ENCODE measurements at regions not wholly inside any gene's neighbourhood (a gene's known extent, or its start where the extent isn't known, plus 50 kb on each side); places are given as distances from the start of the nearest gene placed in this dataset.

GRCh38 chr17:21530841-21531240 lies 154.7 kb downstream of the KCNJ12 start:
- H3K9me3 ChIP-seq (ENCODE audit: control insufficient read depth, low read length), result no peaks in the 10 kb centered on the region
- H3K4me1 ChIP-seq (ENCODE audit: control insufficient read depth, insufficient read depth, low read length, poor library complexity, severe bottlenecking), result no peaks in the 10 kb centered on the region
- H3K4me3 ChIP-seq (ENCODE audit: insufficient read depth, low read depth, low read length, poor library complexity, severe bottlenecking), result no peak overlapping the region
- no peak overlapping the region for H3K27ac ChIP-seq (ENCODE audit: insufficient read depth, low read length, poor library complexity, severe bottlenecking)
- no peaks in the 10 kb centered on the region for H3K36me3 ChIP-seq (ENCODE audit: control insufficient read depth, insufficient read depth, low read length)
- H3K27me3 ChIP-seq (replicated peaks; ENCODE audit: control insufficient read depth, insufficient read depth, low read length, poor library complexity, severe bottlenecking), result no peaks in the 10 kb centered on the region
- DNase-seq, result no peak

DNA sequence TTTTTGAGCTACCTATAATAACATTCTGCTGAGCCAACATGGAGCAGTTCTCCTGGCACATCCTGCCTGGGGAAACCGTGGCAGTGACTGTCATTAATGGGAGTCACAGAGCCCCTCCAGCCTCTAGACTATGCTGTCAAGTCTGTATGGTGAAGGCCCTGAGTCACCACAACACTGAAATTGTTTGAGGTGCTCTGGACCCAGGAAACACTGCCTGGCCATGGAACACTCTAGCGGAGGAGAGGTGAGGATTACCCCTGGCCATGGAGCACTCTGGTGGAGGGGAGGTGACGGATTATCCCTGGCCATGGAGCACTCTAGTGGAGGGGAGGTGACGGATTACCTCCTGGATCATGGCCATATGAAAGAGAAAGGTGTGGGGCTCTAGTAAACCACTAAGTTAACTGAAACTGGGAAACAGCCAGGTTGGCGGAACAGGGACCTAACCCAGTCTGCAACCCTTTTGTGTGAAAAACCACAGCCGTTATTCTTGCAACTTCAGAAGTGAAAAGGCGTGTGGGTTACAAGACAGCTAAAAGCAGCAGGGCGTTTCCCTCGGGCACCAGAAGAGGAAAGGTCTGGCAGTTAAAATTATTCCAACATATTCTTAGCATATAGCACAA lies 156.7 kb downstream of the KCNJ12 start:
- no peaks in the 10 kb centered on the region for H3K27me3 ChIP-seq (replicated peaks; ENCODE audit: control insufficient read depth, insufficient read depth, low read length, poor library complexity, severe bottlenecking)
- no peak for DNase-seq
- no peak overlapping the region for H3K27ac ChIP-seq (ENCODE audit: insufficient read depth, low read length, poor library complexity, severe bottlenecking)
- no peaks in the 10 kb centered on the region for H3K36me3 ChIP-seq (ENCODE audit: control insufficient read depth, insufficient read depth, low read length)
- H3K4me3 ChIP-seq (ENCODE audit: insufficient read depth, low read depth, low read length, poor library complexity, severe bottlenecking), result no peak overlapping the region
- H3K9me3 ChIP-seq (ENCODE audit: control insufficient read depth, low read length), result no peaks in the 10 kb centered on the region
- no peaks in the 10 kb centered on the region for H3K4me1 ChIP-seq (ENCODE audit: control insufficient read depth, insufficient read depth, low read length, poor library complexity, severe bottlenecking)

DNA sequence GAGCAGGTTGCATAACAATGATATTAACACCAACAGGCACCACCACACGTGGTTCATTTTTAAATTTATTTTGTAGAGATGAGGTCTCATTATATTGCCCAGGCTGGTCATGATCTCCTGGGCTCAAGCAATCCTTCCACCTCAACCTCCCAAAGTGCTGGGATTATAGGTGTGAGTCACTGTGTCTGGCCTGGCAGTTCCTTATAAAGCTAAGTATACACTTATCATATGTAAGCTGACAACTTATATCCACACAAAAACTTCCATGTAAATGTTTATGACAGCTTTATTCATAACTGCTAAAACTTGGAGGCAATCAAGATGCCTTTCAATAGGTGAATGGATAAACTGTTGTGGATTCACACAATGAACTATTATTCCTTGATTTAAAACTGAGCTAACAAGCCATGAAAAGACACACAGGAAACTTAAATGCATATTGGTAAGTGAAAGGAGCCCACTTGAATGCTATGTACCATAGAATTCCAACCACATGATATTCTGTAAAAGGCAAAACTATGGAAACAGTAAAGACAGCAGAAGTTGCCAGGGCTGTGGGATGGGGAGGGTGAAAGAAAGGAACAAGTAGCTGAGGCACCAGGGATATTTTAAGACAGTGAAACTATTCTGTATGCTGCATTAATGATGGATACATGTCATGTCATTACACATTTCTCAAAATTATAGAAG lies 156.5 kb upstream of the KCNJ18 start:
- Histone ChIP-seq H3K4me1 (ENCODE audit: control insufficient read depth, insufficient read depth, low read length, poor library complexity, severe bottlenecking) (no peaks in the 10 kb centered on the region), H3K27ac (ENCODE audit: insufficient read depth, low read length, poor library complexity, severe bottlenecking) (no peak overlapping the region), H3K36me3 (ENCODE audit: control insufficient read depth, insufficient read depth, low read length) (no peaks in the 10 kb centered on the region), H3K9me3 (ENCODE audit: control insufficient read depth, low read length) (no peaks in the 10 kb centered on the region), H3K27me3 (replicated peaks; ENCODE audit: control insufficient read depth, insufficient read depth, low read length, poor library complexity, severe bottlenecking) (no peaks in the 10 kb centered on the region), H3K4me3 (ENCODE audit: insufficient read depth, low read depth, low read length, poor library complexity, severe bottlenecking) (no peak overlapping the region)
- no peak for DNase-seq

GRCh38 chr17:21537302-21537701 lies 155.0 kb upstream of the KCNJ18 start:
- H3K36me3 ChIP-seq (ENCODE audit: control insufficient read depth, insufficient read depth, low read length), result no peaks in the 10 kb centered on the region
- no peaks in the 10 kb centered on the region for H3K4me1 ChIP-seq (ENCODE audit: control insufficient read depth, insufficient read depth, low read length, poor library complexity, severe bottlenecking)
- no peaks in the 10 kb centered on the region for H3K27me3 ChIP-seq (replicated peaks; ENCODE audit: control insufficient read depth, insufficient read depth, low read length, poor library complexity, severe bottlenecking)
- H3K27ac ChIP-seq (ENCODE audit: insufficient read depth, low read length, poor library complexity, severe bottlenecking), result no peak overlapping the region
- DNase-seq, result no peak
- H3K4me3 ChIP-seq (ENCODE audit: insufficient read depth, low read depth, low read length, poor library complexity, severe bottlenecking), result no peak overlapping the region
- no peaks in the 10 kb centered on the region for H3K9me3 ChIP-seq (ENCODE audit: control insufficient read depth, low read length)

DNA sequence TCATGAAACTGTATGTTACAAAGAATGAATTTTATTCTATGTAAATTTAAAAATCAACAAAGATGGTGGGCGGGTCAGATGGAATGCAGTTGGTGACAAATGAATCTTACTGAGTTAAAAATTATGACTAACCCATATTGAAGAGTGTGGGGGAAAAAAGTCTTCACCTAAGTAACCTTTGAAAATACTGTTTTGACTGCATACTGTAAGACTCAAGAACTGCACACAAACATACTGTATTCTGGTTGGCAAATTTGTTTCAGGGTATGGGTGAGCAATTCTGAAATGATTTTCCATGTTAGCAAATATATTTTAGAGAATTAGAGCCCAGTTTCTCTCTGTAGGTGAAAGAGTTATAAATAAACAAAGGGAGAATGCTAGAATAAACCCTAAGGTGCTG lies 153.7 kb upstream of the KCNJ18 start:
- no peak for DNase-seq
- H3K9me3 ChIP-seq (ENCODE audit: control insufficient read depth, low read length), result no peaks in the 10 kb centered on the region
- no peak overlapping the region for H3K27ac ChIP-seq (ENCODE audit: insufficient read depth, low read length, poor library complexity, severe bottlenecking)
- no peak overlapping the region for H3K4me3 ChIP-seq (ENCODE audit: insufficient read depth, low read depth, low read length, poor library complexity, severe bottlenecking)
- H3K4me1 ChIP-seq (ENCODE audit: control insufficient read depth, insufficient read depth, low read length, poor library complexity, severe bottlenecking), result no peaks in the 10 kb centered on the region
- no peaks in the 10 kb centered on the region for H3K27me3 ChIP-seq (replicated peaks; ENCODE audit: control insufficient read depth, insufficient read depth, low read length, poor library complexity, severe bottlenecking)
- H3K36me3 ChIP-seq (ENCODE audit: control insufficient read depth, insufficient read depth, low read length), result no peaks in the 10 kb centered on the region

DNA sequence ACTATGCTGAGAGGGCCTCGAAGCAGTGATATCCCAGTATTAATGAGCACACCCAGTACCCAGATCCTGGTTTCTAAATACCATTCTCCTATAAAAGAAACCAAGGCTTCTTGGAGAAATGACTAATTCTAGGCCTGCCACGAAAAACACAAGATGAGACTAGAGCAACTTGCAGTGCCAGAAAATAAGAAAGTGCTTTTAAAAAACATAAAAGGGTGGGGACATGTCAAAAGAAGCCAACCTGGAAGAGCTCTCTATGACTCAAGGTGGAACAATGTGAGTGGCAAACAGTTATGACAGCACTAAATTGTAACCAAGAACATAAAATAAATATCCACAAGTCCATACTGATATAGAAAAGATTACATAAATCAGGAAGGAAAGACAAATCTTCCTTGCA lies 153.2 kb upstream of the KCNJ18 start:
- DNase-seq, result no peak
- Histone ChIP-seq H3K4me1 (ENCODE audit: control insufficient read depth, insufficient read depth, low read length, poor library complexity, severe bottlenecking) (no peaks in the 10 kb centered on the region), H3K9me3 (ENCODE audit: control insufficient read depth, low read length) (no peaks in the 10 kb centered on the region), H3K4me3 (ENCODE audit: insufficient read depth, low read depth, low read length, poor library complexity, severe bottlenecking) (no peak overlapping the region), H3K27ac (ENCODE audit: insufficient read depth, low read length, poor library complexity, severe bottlenecking) (no peak overlapping the region), H3K27me3 (replicated peaks; ENCODE audit: control insufficient read depth, insufficient read depth, low read length, poor library complexity, severe bottlenecking) (no peaks in the 10 kb centered on the region), H3K36me3 (ENCODE audit: control insufficient read depth, insufficient read depth, low read length) (no peaks in the 10 kb centered on the region)

- H3K36me3 ChIP-seq (ENCODE audit: control insufficient read depth, insufficient read depth, low read length), result no peaks in the 10 kb centered on the region
- H3K9me3 ChIP-seq (ENCODE audit: control insufficient read depth, low read length), result no peaks in the 10 kb centered on the region
- H3K27me3 ChIP-seq (replicated peaks; ENCODE audit: control insufficient read depth, insufficient read depth, low read length, poor library complexity, severe bottlenecking), result no peaks in the 10 kb centered on the region
- no peak overlapping the region for H3K4me3 ChIP-seq (ENCODE audit: insufficient read depth, low read depth, low read length, poor library complexity, severe bottlenecking)
- DNase-seq, result no peak
- no peak overlapping the region for H3K27ac ChIP-seq (ENCODE audit: insufficient read depth, low read length, poor library complexity, severe bottlenecking)
- no peaks in the 10 kb centered on the region for H3K4me1 ChIP-seq (ENCODE audit: control insufficient read depth, insufficient read depth, low read length, poor library complexity, severe bottlenecking)
These were observed 151.8 kb upstream of the KCNJ18 start for GRCh38 chr17:21540502-21540901.

DNA sequence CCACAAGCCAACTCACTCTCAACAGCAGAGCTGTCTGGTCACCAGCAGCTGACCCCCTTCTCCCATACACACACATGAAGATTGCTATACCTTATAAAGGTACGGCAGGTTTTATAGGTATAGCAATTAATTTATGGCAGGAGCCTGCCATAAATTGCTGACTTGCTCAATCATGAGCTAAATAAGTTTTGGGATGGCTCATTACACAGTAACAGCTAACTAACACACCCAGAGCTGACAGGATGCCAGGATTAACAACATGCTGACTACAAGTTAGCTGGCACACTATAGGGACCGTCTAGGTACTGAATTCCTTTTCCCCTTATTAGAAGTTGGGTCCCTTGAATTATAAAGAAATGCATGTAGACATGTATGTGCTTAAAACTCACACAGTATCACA lies 150.3 kb upstream of the KCNJ18 start:
- Histone ChIP-seq H3K9me3 (ENCODE audit: control insufficient read depth, low read length) (no peaks in the 10 kb centered on the region), H3K36me3 (ENCODE audit: control insufficient read depth, insufficient read depth, low read length) (no peaks in the 10 kb centered on the region), H3K4me1 (ENCODE audit: control insufficient read depth, insufficient read depth, low read length, poor library complexity, severe bottlenecking) (no peaks in the 10 kb centered on the region), H3K27me3 (replicated peaks; ENCODE audit: control insufficient read depth, insufficient read depth, low read length, poor library complexity, severe bottlenecking) (no peaks in the 10 kb centered on the region), H3K4me3 (ENCODE audit: insufficient read depth, low read depth, low read length, poor library complexity, severe bottlenecking) (no peak overlapping the region), H3K27ac (ENCODE audit: insufficient read depth, low read length, poor library complexity, severe bottlenecking) (no peak overlapping the region)
- DNase-seq, result no peak

- Histone ChIP-seq H3K9me3 (ENCODE audit: control insufficient read depth, low read length) (no peaks in the 10 kb centered on the region), H3K4me1 (ENCODE audit: control insufficient read depth, insufficient read depth, low read length, poor library complexity, severe bottlenecking) (no peaks in the 10 kb centered on the region), H3K27ac (ENCODE audit: insufficient read depth, low read length, poor library complexity, severe bottlenecking) (no peak overlapping the region), H3K27me3 (replicated peaks; ENCODE audit: control insufficient read depth, insufficient read depth, low read length, poor library complexity, severe bottlenecking) (no peaks in the 10 kb centered on the region), H3K36me3 (ENCODE audit: control insufficient read depth, insufficient read depth, low read length) (no peaks in the 10 kb centered on the region), H3K4me3 (ENCODE audit: insufficient read depth, low read depth, low read length, poor library complexity, severe bottlenecking) (no peak overlapping the region)
- no peak for DNase-seq
These were observed 149.3 kb upstream of the KCNJ18 start for GRCh38 chr17:21542991-21543390.

DNA sequence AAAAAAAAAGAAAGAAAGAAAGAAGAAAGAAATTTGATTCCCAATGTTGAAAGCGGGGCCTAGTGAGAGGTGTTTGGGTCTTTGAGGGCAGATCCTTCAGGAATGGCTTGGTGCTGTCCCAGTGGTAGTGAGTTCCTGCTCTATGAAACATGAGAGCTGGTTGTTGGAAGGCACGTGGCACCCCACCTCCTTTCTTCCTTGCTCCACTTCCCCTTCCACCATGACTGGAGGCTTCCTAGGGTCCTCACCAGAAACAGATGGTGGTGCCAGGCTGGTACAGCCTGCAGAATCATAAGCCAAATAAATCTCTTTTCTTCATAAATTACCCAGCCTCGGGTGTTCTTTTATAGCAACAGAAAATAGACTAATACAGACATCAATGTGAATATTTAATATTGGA lies 147.3 kb upstream of the KCNJ18 start:
- no peaks in the 10 kb centered on the region for H3K9me3 ChIP-seq (ENCODE audit: control insufficient read depth, low read length)
- no peak overlapping the region for H3K4me3 ChIP-seq (ENCODE audit: insufficient read depth, low read depth, low read length, poor library complexity, severe bottlenecking)
- H3K27me3 ChIP-seq (replicated peaks; ENCODE audit: control insufficient read depth, insufficient read depth, low read length, poor library complexity, severe bottlenecking), result no peaks in the 10 kb centered on the region
- H3K27ac ChIP-seq (ENCODE audit: insufficient read depth, low read length, poor library complexity, severe bottlenecking), result no peak overlapping the region
- no peaks in the 10 kb centered on the region for H3K36me3 ChIP-seq (ENCODE audit: control insufficient read depth, insufficient read depth, low read length)
- DNase-seq, result no peak
- H3K4me1 ChIP-seq (ENCODE audit: control insufficient read depth, insufficient read depth, low read length, poor library complexity, severe bottlenecking), result no peaks in the 10 kb centered on the region

Measured in effector memory CD4-positive, alpha-beta T cell (primary cell).